ENCODE measurements at regions not wholly inside any gene's neighbourhood (a gene's known extent, or its start where the extent isn't known, plus 50 kb on each side); places are given as distances from the start of the nearest gene placed in this dataset.

DNA sequence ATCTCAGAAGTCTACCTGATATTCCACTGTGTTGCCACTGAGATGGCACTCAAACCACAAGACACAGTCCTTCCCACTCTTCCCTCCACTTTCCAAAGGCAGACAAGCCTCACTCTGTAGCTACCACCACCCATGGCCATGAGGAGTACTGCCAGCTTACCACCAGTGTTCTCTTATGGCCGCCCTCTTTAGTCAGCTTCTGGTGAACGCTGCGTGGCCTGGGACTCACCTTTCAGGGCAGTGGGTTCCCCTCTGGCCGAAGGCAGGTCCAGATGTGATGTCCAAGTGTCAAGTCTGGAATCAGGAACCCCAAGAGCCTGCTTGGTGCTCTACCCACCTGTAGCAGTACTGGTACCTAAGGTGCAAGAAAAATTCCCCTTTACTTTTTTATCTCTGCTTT lies 580.8 kb downstream of the LRRIQ3 start:
- TF ChIP-seq EZH2phosphoT487 (IDR thresholded peaks at IDR 0.05; ENCODE audit: insufficient read depth, low read depth) = no peak
- TF ChIP-seq EZH2 (IDR thresholded peaks at IDR 0.05; ENCODE audit: insufficient read depth, poor library complexity, severe bottlenecking) = no peak
- no peaks in the 10 kb centered on the region for H3K27me3 ChIP-seq (replicated peaks; ENCODE audit: insufficient read depth)
- no peak overlapping the region for H3K27ac ChIP-seq
- no peak overlapping the region for H3K4me2 ChIP-seq (ENCODE audit: unreplicated experiment)
- no peaks in the 10 kb centered on the region for H3K36me3 ChIP-seq (ENCODE audit: low read depth)
- no peak for DNase-seq
- no peaks in the 10 kb centered on the region for H3K79me2 ChIP-seq (ENCODE audit: insufficient read depth)
- H3K4me3 ChIP-seq = no peak overlapping the region
- 23 to 38% methylated on average over 4 of the region's 4 CpGs for WGBS, 2 experiments (ENCODE audit: low coverage in 1 of 2, low lambda C conversion rate in 2 of 2, missing lambda C conversion rate in 2 of 2)
- no peaks in the 10 kb centered on the region for H3K4me1 ChIP-seq (ENCODE audit: insufficient read depth)
- H3K9me2 ChIP-seq (ENCODE audit: insufficient read depth) = no peaks in the 10 kb centered on the region
- no peaks in the 10 kb centered on the region for H3K9me3 ChIP-seq (ENCODE audit: low read depth)
- no peak overlapping the region for H2AFZ ChIP-seq
- no peaks in the 10 kb centered on the region for H4K20me1 ChIP-seq (ENCODE audit: insufficient read depth)
- no peak overlapping the region for H3K9ac ChIP-seq
- no peaks in the 10 kb centered on the region for H3F3A ChIP-seq (ENCODE audit: insufficient read depth)
- in situ Hi-C loops (cut with MboI) = no loop called here

DNA sequence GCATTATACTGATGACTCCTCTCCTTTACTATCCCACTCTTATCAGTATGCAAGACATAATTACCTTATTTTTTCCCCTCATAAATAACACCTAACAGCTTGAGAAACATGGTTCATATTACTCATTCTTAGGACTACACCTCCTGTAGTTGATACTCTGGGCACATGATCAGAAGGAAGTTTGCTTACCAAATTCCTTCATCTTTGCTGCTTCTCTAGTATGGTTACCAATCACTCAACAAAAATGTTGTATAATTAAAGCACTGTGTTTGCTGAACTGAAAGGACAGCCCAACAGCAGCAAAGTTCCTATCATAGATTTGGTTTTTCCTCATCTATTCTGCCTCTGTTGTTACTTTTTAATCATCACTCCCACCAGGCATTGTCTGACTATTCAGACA lies 586.3 kb downstream of the LRRIQ3 start:
- H3K4me3 ChIP-seq = no peak overlapping the region
- in situ Hi-C loops (cut with MboI) = no loop called here
- H2AFZ ChIP-seq = no peak overlapping the region
- no peaks in the 10 kb centered on the region for H3K79me2 ChIP-seq (ENCODE audit: insufficient read depth)
- no peak overlapping the region for H3K4me2 ChIP-seq (ENCODE audit: unreplicated experiment)
- no peak overlapping the region for H3K9ac ChIP-seq
- H3F3A ChIP-seq (ENCODE audit: insufficient read depth) = no peaks in the 10 kb centered on the region
- no peaks in the 10 kb centered on the region for H3K36me3 ChIP-seq (ENCODE audit: low read depth)
- H3K27ac ChIP-seq = no peak overlapping the region
- H4K20me1 ChIP-seq (ENCODE audit: insufficient read depth) = no peaks in the 10 kb centered on the region
- no peak for DNase-seq
- H3K4me1 ChIP-seq (ENCODE audit: insufficient read depth) = no peaks in the 10 kb centered on the region
- H3K9me2 ChIP-seq (ENCODE audit: insufficient read depth) = no peaks in the 10 kb centered on the region
- no peaks in the 10 kb centered on the region for H3K9me3 ChIP-seq (ENCODE audit: low read depth)
- no peak for TF ChIP-seq EZH2phosphoT487 (IDR thresholded peaks at IDR 0.05; ENCODE audit: insufficient read depth, low read depth)
- no peak for TF ChIP-seq EZH2 (IDR thresholded peaks at IDR 0.05; ENCODE audit: insufficient read depth, poor library complexity, severe bottlenecking)
- H3K27me3 ChIP-seq (replicated peaks; ENCODE audit: insufficient read depth) = no peaks in the 10 kb centered on the region

DNA sequence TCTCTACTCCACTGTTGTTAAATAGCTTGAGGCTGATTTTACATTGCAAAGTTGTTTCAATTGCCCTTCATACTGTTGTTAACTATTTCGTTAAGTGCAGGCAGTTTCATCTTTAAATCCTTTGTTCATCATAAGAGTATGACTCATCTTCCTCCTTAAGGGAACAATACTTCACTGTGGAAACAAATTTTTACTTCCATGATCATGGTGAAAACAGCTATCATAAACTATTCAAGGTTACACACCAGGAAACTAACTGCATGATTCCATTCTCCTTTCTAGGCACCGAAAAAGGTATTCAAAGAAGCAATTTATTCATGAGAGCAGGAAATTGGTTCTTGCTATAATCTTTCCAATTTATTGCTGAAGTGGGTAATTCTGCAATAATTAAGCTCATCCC lies 593.2 kb downstream of the LRRIQ3 start:
- Histone ChIP-seq H3K36me3 (ENCODE audit: low read depth) (no peaks in the 10 kb centered on the region), H3K9ac (no peak overlapping the region), H3K79me2 (ENCODE audit: insufficient read depth) (no peaks in the 10 kb centered on the region), H3K9me3 (ENCODE audit: low read depth) (no peaks in the 10 kb centered on the region), H2AFZ (no peak overlapping the region), H3K27me3 (replicated peaks; ENCODE audit: insufficient read depth) (no peaks in the 10 kb centered on the region), H3K4me3 (no peak overlapping the region), H3K9me2 (ENCODE audit: insufficient read depth) (no peaks in the 10 kb centered on the region), H3K27ac (no peak overlapping the region), H3K4me2 (ENCODE audit: unreplicated experiment) (no peak overlapping the region), H4K20me1 (ENCODE audit: insufficient read depth) (no peaks in the 10 kb centered on the region), H3K4me1 (ENCODE audit: insufficient read depth) (no peaks in the 10 kb centered on the region), H3F3A (ENCODE audit: insufficient read depth) (no peaks in the 10 kb centered on the region)
- in situ Hi-C loops (cut with MboI) = no loop called here
- TF ChIP-seq EZH2 (IDR thresholded peaks at IDR 0.05; ENCODE audit: insufficient read depth, poor library complexity, severe bottlenecking) = no peak
- TF ChIP-seq EZH2phosphoT487 (IDR thresholded peaks at IDR 0.05; ENCODE audit: insufficient read depth, low read depth) = no peak
- WGBS, 2 experiments (ENCODE audit: low coverage in 1 of 2, low lambda C conversion rate in 2 of 2, missing lambda C conversion rate in 2 of 2) = 16% methylated on average over 2 of the region's 2 CpGs
- no peak for DNase-seq

DNA sequence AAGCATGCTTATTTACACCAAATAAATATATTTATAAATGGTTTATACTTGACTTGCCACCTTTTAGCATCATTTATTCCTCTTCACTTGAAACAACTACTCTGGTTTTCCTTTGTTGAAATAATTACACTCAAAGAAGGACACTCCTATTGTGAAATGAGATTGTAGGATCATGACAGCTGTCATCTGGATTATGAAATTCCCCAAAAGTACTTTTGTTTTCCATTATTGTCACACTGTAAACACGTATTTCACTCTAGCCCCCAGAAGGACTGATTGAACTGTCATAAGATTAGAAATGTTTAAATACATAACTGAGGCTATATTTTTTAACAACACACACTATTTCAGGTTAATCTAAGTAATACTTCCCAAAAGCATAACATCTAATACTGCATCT lies 593.8 kb downstream of the LRRIQ3 start:
- in situ Hi-C loops (cut with MboI) = no loop called here
- no peak for TF ChIP-seq EZH2phosphoT487 (IDR thresholded peaks at IDR 0.05; ENCODE audit: insufficient read depth, low read depth)
- TF ChIP-seq EZH2 (IDR thresholded peaks at IDR 0.05; ENCODE audit: insufficient read depth, poor library complexity, severe bottlenecking) = no peak
- WGBS, 2 experiments (ENCODE audit: low coverage in 1 of 2, low lambda C conversion rate in 2 of 2, missing lambda C conversion rate in 2 of 2) = 0 to 3% methylated on average over 1 of the region's 1 CpG

DNA sequence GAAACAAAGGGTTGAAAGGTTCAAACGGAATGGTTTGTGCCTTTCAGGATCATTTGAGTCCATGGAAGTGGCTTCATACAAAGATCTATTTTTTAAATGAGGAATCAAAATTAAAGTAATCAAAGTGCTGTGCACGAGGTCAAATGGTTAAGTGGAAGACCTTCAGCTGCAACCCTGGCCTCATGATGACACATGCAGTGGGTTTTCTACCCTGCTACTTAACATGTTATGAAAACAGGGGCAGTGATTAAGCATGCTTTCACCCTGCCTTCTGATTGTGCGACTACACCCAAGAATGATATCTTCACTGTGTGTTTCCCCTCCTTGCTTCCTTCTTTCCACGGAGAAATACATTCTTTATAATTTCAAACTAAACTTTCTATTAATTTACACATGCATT lies 604.2 kb downstream of the LRRIQ3 start:
- 21 to 22% methylated on average over 4 of the region's 4 CpGs for WGBS, 2 experiments (ENCODE audit: low coverage in 1 of 2, low lambda C conversion rate in 2 of 2, missing lambda C conversion rate in 2 of 2)
- Histone ChIP-seq H3K27ac (no peak overlapping the region), H3K4me2 (ENCODE audit: unreplicated experiment) (no peak overlapping the region)

More for the DNA sequence above, 593.8 kb downstream of the LRRIQ3 start:
- Histone ChIP-seq H3K9ac (no peak overlapping the region), H3K27ac (no peak overlapping the region), H3K9me3 (ENCODE audit: low read depth) (no peaks in the 10 kb centered on the region), H3K36me3 (ENCODE audit: low read depth) (no peaks in the 10 kb centered on the region), H3K79me2 (ENCODE audit: insufficient read depth) (no peaks in the 10 kb centered on the region), H4K20me1 (ENCODE audit: insufficient read depth) (no peaks in the 10 kb centered on the region), H2AFZ (no peak overlapping the region), H3F3A (ENCODE audit: insufficient read depth) (no peaks in the 10 kb centered on the region), H3K4me2 (ENCODE audit: unreplicated experiment) (no peak overlapping the region), H3K9me2 (ENCODE audit: insufficient read depth) (no peaks in the 10 kb centered on the region), H3K4me1 (ENCODE audit: insufficient read depth) (no peaks in the 10 kb centered on the region), H3K27me3 (replicated peaks; ENCODE audit: insufficient read depth) (no peaks in the 10 kb centered on the region), H3K4me3 (no peak overlapping the region)
- DNase-seq = no peak

More for the DNA sequence above, 604.2 kb downstream of the LRRIQ3 start:
- Histone ChIP-seq H3F3A (ENCODE audit: insufficient read depth) (no peaks in the 10 kb centered on the region), H3K4me1 (ENCODE audit: insufficient read depth) (no peaks in the 10 kb centered on the region), H2AFZ (no peak overlapping the region), H3K79me2 (ENCODE audit: insufficient read depth) (no peaks in the 10 kb centered on the region), H3K9me3 (ENCODE audit: low read depth) (no peaks in the 10 kb centered on the region), H3K9ac (no peak overlapping the region), H3K36me3 (ENCODE audit: low read depth) (no peaks in the 10 kb centered on the region), H4K20me1 (ENCODE audit: insufficient read depth) (no peaks in the 10 kb centered on the region), H3K9me2 (ENCODE audit: insufficient read depth) (no peaks in the 10 kb centered on the region), H3K4me3 (no peak overlapping the region), H3K27me3 (replicated peaks; ENCODE audit: insufficient read depth) (no peaks in the 10 kb centered on the region)
- no peak for DNase-seq
- TF ChIP-seq EZH2phosphoT487 (IDR thresholded peaks at IDR 0.05; ENCODE audit: insufficient read depth, low read depth) = no peak
- no peak for TF ChIP-seq EZH2 (IDR thresholded peaks at IDR 0.05; ENCODE audit: insufficient read depth, poor library complexity, severe bottlenecking)
- in situ Hi-C loops (cut with MboI) = no loop called here
